ENCODE measurements at regions not wholly inside any gene's neighbourhood (a gene's known extent, or its start where the extent isn't known, plus 50 kb on each side); places are given as distances from the start of the nearest gene placed in this dataset.

DNA sequence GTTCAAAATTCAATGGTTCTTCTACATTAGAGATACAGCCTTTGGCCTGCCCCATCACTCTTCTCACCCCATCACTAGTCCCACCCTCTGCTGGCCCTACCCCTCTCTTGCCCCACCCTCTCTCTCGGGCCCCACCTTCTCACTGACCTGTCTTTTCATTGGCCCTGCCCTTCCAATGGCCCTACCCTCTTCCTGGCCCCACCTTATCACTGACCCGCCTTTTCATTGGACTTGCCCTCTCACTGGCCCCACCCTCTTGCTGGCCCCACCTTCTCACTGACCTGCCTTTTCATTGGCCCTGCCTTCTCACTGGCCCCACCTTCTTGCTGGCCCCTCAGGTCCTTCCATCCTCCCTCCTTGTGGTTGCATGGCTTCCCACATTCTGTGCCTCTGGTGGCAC is 107.2 kb upstream of the PLEKHG1 start:
- TF ChIP-seq CTCF (IDR thresholded peaks at IDR 0.05; ENCODE audit: poor library complexity) (no peak), EZH2phosphoT487 (IDR thresholded peaks at IDR 0.05; ENCODE audit: low read depth, severe bottlenecking, unreplicated experiment) (no peak)

Measured in hepatocyte (in vitro differentiated cells).